ENCODE measurements at regions not wholly inside any gene's neighbourhood (a gene's known extent, or its start where the extent isn't known, plus 50 kb on each side); places are given as distances from the start of the nearest gene placed in this dataset.

DNA sequence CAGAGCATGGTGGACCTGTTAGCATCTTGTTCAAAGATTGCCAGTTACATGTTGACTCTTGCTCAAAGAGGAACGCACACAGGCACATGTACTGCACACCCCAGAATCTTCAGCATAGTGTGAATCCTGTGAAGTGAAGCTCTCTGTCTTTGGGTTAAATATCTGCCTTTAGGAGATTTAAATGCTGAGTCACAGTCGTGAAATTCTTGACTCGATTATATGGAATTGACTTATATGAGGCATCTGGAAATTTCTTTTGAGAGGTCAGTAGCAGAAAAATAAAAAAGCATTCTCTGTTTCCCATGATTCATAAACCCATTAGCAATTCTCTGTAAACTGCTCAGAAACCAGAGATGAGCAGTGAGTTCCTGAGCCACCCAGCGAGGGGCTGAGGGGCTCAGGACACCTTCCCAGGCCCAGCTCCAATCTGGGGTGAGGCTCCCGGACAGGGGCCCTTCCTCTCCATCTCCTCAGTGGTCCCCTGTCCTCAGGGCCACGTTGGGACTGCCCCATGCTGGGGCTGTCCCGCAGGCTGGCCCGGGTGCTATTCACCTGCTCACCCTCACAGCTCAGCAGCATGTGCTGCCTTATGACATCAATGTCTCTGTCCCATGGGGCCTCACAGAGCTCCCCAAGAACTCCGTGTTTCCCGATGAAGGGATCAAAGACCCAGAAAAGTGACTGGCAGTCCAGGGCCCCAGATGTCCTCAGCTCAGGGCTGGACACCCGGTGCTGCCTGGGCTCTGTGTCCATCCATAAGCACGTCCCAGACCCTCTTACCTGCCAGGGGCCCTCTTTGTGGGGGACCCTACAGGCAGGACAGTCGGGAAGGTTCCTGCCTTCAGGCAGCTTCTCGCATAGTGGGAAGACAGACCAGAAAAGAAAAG lies 50.0 kb upstream of the INSIG1 start:
- intact Hi-C loops (cut with DNase I) = no loop called here
- Histone ChIP-seq H3K27ac (no peak overlapping the region), H3K36me3 (no peaks in the 10 kb centered on the region), H3K9me3 (no peaks in the 10 kb centered on the region), H3K4me1 (no peaks in the 10 kb centered on the region), H3K4me3 (no peak overlapping the region), H3K27me3 (ENCODE audit: low read depth) (no peaks in the 10 kb centered on the region)
- TF ChIP-seq, protein P1, sequence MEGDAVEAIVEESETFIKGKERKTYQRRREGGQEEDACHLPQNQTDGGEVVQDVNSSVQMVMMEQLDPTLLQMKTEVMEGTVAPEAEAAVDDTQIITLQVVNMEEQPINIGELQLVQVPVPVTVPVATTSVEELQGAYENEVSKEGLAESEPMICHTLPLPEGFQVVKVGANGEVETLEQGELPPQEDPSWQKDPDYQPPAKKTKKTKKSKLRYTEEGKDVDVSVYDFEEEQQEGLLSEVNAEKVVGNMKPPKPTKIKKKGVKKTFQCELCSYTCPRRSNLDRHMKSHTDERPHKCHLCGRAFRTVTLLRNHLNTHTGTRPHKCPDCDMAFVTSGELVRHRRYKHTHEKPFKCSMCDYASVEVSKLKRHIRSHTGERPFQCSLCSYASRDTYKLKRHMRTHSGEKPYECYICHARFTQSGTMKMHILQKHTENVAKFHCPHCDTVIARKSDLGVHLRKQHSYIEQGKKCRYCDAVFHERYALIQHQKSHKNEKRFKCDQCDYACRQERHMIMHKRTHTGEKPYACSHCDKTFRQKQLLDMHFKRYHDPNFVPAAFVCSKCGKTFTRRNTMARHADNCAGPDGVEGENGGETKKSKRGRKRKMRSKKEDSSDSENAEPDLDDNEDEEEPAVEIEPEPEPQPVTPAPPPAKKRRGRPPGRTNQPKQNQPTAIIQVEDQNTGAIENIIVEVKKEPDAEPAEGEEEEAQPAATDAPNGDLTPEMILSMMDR (IDR thresholded peaks at IDR 0.05) = no peak
- no peak for ATAC-seq
- DNase-seq = no peak

Data from lower lobe of right lung (tissue), 2 donors.